ENCODE measurements at regions not wholly inside any gene's neighbourhood (a gene's known extent, or its start where the extent isn't known, plus 50 kb on each side); places are given as distances from the start of the nearest gene placed in this dataset.
A peak's percentile ranks its signal among the peaks of the same experiment; 100 is the strongest.
"Not testable (repeated sequence)": the region's sequence is repeated elsewhere in the genome, so short reads cannot be mapped to it uniquely, and the experiment has no call there.

DNA sequence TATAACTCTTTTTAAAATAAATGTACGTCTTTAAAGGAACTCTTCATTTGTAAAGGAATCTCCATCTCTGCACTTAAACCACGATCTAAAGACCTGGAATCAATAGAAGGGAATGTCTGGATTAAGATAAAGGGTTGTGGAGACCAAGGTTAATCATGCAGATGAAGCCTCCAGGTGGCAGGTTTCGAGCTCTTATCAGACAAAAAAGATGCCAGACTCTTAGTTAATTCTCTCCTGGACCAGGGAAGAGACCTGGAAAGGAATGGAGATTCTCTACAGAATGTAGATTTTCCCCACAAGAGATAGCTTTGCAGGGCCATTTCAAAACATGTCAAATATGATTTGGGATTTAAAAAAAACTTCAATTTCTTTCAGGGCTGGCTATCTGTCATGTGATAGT is 71.5 kb upstream of the SSTR4 start:
- Histone ChIP-seq H3K36me3 (no peaks in the 10 kb centered on the region), H3K4me3 (ENCODE audit: low read depth, low read length) (no peak overlapping the region), H3K27me3 (no peaks in the 10 kb centered on the region), H3K9me3 (no peaks in the 10 kb centered on the region; the same call in 1 of the 2 replicates), H3K4me1 (no peaks in the 10 kb centered on the region)
- TF ChIP-seq, protein P1, sequence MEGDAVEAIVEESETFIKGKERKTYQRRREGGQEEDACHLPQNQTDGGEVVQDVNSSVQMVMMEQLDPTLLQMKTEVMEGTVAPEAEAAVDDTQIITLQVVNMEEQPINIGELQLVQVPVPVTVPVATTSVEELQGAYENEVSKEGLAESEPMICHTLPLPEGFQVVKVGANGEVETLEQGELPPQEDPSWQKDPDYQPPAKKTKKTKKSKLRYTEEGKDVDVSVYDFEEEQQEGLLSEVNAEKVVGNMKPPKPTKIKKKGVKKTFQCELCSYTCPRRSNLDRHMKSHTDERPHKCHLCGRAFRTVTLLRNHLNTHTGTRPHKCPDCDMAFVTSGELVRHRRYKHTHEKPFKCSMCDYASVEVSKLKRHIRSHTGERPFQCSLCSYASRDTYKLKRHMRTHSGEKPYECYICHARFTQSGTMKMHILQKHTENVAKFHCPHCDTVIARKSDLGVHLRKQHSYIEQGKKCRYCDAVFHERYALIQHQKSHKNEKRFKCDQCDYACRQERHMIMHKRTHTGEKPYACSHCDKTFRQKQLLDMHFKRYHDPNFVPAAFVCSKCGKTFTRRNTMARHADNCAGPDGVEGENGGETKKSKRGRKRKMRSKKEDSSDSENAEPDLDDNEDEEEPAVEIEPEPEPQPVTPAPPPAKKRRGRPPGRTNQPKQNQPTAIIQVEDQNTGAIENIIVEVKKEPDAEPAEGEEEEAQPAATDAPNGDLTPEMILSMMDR (IDR thresholded peaks at IDR 0.05; ENCODE audit: low read depth, low read length) = no peak
- no peak for DNase-seq

DNA sequence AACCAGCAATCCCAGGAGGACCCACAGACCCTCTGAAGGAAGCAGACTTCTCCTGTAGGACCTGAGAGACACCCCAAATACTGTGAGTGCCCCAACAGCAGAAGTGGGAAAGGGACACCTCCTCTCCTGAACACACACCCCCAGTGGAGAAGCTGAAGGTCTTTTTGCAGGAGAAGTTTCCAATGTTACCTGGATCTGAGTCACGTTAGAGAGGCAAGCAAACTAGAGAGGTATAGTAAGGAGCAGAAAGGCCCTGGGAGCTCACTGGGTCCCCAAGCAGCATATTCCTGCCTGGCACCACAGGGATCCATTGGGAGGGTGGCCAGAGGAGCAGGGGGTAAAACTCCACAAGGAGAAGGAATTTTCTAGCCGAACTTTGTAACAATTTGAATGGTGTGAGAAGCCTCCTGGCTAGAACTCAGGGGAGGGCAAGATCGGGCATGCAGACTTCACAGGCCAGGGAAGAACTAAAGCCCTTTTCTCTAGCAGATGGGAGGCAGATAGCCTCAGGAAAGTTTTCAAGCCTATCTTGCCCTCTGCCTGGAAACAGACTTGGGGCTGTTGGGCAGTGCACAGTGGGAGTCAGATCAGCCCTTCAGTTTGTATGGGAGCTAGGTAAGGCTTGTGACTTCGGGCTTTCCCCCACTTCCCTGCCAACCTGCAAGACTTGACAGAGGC is 68.2 kb upstream of the SSTR4 start:
- Histone ChIP-seq H3K9me3 (no peaks in the 10 kb centered on the region; the same call in 1 of the 2 replicates), H3K4me1 (no peaks in the 10 kb centered on the region), H3K36me3 (no peaks in the 10 kb centered on the region), H3K4me3 (ENCODE audit: low read depth, low read length) (no peak overlapping the region), H3K27me3 (no peaks in the 10 kb centered on the region)
- TF ChIP-seq, protein P1 (IDR thresholded peaks at IDR 0.05; ENCODE audit: low read depth, low read length) = no peak
- DNase-seq = no peak

DNA sequence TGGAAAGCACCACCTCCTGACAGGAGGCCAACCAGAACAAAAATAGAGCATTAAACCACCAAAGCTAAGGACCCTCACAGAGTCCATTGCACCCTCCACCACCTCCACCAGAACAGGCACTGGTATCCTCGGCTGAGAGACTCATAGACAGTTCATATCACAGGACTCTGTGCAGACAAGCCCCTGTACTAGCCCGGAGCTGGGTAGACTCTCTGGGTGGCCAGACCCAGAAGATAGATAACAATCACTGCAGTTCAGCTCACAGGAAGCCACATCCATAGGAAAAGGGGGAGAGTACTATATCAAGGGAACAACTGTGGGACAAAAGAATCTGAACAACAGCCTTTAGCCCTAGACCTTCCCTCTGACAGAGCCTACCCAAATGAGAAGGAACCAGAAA is 67.4 kb upstream of the SSTR4 start:
- H3K4me1 ChIP-seq; H3K36me3 ChIP-seq; H3K27me3 ChIP-seq; H3K4me3 ChIP-seq (ENCODE audit: low read depth, low read length); DNase-seq; H3K9me3 ChIP-seq: not testable (repeated sequence)

DNA sequence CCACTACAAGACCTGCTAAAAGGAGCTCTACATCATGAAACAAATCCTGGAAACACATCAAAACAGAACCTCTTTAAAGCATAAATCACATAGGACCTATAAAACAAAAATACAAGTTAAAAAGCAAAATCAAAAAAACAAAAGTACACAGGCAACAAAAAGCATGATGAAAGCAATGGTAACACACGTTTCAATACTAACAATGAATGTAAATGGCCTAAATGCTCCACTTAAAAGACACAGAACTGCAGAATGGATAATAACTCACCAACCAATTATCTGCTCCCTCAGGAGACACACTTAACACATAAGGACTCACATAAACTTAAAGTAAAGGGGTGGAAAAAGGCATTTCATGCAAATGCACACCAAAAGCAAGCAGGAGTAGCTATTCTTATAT is 66.1 kb upstream of the SSTR4 start:
- H3K4me1 ChIP-seq; H3K9me3 ChIP-seq; H3K36me3 ChIP-seq; DNase-seq; H3K27me3 ChIP-seq; H3K4me3 ChIP-seq (ENCODE audit: low read depth, low read length): not testable (repeated sequence)

DNA sequence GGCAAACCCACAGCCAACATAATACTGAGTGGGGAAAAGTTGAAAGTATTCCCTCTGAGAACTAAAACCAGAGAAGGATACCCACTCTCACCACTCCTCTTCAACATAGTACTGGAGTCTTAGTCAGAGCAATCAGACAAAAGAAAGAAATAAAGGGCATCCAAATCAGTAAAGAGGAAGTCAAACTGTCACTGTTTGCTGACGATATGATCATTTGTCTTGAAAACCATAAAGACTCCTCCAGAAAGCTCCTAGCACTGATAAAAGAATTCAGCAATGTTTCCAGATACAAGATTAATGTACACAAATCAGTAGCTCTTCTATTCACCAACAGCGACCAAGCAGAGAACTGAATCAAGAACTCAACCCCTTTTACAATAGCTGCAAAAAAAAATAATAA is 64.0 kb upstream of the SSTR4 start:
- H3K9me3 ChIP-seq; H3K4me3 ChIP-seq (ENCODE audit: low read depth, low read length); H3K36me3 ChIP-seq; H3K4me1 ChIP-seq; DNase-seq; H3K27me3 ChIP-seq: not testable (repeated sequence)

DNA sequence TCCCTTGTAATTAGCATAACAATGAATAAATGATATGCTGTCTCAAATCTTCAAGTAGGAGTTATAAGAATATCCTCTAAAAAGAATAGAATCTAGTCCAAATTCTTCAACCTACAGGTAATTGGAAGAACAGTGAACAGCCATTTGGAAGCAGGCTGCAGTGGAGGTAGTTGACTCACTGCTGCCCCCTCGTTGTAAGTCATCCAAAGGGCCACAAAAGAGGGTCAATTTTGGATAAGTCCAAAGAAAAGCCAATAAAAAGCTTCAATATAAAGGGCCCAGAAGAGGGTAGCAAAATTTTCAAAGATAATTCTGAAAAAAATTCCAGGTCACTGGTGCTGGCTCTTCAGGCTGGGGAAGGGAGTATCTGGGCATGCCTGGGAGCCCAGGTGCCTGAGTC is 60.8 kb upstream of the SSTR4 start:
- H3K4me1 ChIP-seq = no peaks in the 10 kb centered on the region
- no peak for DNase-seq

DNA sequence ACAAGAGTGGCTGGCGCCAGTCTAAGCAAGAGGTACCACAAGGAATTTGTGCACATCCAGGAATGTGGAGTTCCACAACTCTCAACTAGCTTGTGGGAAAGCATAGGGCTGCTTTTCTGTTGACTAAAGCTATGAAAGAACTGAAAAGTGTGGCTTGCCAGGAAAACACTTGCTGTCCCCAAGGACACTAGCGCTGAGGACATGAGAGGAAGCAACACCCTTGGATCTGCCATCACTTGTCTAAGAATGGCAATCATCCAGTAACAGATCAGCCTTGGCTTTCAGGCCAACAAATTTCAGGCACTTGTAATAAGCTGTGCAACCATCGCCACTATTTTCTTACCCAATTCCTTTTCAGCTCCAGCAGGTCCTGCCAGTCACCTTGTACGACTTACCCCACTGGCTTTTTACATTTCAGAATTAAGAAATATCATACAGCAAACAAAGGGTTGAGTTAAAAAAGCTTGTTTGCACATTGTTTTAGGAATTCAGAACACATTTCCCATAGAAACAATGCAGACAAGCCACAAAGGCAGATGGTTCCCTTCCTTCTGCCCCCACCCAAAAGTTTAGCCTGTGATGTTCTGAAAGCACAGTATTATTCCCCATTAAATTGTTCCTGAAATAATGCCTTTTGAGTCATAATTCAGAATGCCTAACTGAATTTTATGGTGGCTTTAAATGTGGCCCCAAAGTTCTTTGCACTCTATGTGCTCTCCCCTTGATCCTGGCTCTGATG is 57.9 kb upstream of the SSTR4 start:
- no peaks in the 10 kb centered on the region for H3K27me3 ChIP-seq
- DNase-seq = no peak
- H3K4me3 ChIP-seq (ENCODE audit: low read depth, low read length) = no peak overlapping the region
- no peaks in the 10 kb centered on the region for H3K4me1 ChIP-seq
- no peaks in the 10 kb centered on the region for H3K9me3 ChIP-seq
- TF ChIP-seq, protein P1 (IDR thresholded peaks at IDR 0.05; ENCODE audit: low read depth, low read length) = no peak
- no peaks in the 10 kb centered on the region for H3K36me3 ChIP-seq

More for the DNA sequence above, 60.8 kb upstream of the SSTR4 start:
- H3K27me3 ChIP-seq = no peaks in the 10 kb centered on the region
- TF ChIP-seq, protein P1 (IDR thresholded peaks at IDR 0.05; ENCODE audit: low read depth, low read length) = 0 out of 2 replicates have a peak, but pooled peaks have one; percentile 18
- H3K4me3 ChIP-seq (ENCODE audit: low read depth, low read length) = no peak overlapping the region
- H3K36me3 ChIP-seq = no peaks in the 10 kb centered on the region
- H3K9me3 ChIP-seq = no peaks in the 10 kb centered on the region
